ENCODE measurements at regions not wholly inside any gene's neighbourhood (a gene's known extent, or its start where the extent isn't known, plus 50 kb on each side); places are given as distances from the start of the nearest gene placed in this dataset.

DNA sequence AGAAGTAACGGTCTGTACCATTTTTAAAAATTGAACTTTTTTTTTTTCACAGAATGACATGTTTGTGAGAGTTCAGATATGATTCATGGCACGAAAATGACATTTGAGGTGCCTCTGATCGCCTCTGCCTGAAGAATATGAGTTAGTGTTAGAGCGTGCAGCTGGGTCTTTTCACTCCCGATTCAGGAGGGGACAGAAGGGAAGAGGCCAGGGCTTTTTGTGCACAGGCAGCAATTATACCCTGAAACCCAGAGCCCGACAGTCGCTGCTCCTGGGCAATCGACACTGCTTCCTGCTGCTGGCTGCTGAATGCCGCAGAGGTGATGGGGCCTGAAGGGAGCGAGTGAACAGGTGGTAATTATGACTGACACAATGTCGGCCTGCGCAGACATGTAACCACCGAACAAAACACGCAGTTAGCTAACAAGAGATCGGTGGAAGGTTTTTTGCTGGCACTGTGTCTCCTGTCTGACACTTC is 652.0 kb upstream of the NOX3 start:
- DNase-seq: peak; percentile 83

DNA sequence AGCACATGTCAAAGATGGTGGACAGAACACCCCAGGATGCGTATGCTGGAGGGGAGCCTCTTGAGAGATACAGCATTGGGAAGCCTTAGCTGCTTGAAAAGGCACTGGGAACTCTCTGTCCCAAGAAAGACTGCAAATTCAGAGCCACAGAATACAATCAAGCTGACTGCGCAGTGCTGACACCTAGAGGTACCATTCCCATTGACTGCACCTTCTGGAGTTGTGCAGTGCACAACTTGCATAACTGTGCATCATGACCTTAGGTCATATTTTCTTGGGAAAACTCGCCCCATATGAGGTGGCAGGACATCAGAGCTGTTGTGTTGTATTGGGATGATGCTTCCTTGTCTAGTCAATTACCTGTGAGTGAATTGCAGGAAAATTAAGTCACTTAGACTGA is 646.5 kb upstream of the NOX3 start:
- DNase-seq: peak; percentile 14

GRCh38 chr6:156098839-156099238 is 643.2 kb upstream of the NOX3 start:
- DNase-seq: no peak

DNA sequence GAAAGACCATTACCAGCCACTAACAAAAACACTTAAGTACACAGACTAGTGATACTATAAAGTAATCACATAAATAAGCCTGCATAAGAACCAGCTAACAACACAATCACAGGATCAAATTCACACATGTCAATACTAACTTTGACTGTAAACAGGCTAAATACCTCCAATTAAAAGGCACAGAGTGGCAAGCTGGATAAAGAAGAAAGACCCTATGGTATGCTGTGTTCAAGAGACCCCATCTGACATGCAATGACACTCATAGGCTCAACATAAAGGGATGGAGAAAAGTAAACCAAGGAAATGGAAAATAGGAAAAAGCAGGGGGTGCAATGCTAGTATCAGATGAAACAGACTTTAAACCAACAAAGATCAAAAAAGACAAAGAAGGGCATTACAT is 631.8 kb upstream of the NOX3 start:
- no peak for DNase-seq

DNA sequence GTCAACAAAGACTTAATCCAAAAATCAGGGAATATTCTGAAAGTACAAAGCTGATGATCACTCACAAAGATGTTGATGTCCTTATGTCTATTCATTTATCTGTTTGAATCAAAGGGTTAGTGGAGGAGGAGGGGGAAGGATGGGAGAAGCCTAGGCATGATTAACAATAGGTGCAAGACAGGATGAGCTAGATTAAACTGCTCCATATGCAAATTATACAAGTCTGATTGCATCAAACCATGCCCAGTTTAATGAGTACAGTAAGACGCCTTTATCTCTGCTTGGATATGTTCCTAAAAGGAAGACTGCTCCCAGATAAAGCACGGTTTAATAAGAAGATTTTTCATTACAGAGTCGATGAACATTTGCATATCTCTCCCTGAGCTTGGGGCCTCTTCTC is 626.4 kb upstream of the NOX3 start:
- DNase-seq: no peak

GRCh38 chr6:156080371-156080770 is 624.7 kb upstream of the NOX3 start:
- no peak for DNase-seq

DNA sequence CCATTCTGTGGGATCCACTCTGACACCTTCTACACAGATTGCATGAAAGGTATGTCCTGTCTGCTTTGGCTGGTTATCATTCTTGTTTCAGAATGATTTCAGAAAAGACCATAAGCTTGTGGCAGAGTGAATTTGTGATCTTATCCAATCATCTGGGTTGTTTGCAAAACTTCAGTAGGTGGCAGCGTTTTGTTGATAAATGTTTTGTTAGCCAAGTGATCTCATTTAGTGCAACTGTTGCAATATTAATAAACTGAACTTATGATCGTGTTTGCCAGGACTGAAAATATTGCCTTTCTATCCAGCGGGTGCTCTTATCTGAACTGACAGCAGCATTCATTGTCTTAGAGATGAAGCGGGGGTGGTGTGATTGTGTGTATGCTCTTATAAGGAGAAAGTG is 613.2 kb upstream of the NOX3 start:
- peak; percentile 12 for DNase-seq

- no peak for DNase-seq
Observed at GRCh38 chr6:156065849-156066248, 610.2 kb upstream of the NOX3 start.

DNA sequence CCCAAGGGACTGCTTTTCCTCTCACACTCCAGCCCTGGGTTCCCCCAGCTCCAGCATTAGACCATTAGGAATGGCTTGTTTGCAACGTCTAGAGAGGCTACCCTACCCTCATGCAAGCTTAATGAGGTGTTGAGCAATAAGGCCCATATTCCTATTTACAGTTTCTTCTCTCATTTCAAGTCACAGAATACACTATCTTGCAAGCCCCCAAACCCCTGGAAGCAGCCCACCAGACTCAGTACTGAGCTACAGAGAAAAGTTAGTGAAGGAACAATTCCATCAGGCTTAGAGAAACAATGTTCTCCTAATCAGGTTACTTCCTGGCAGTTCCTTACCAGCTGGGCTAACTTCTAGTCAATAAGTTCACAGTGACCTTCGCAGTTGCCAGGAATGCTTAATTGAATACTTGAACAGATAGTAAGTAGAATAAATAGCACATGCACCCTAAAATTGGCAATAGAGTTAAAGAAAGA is 606.5 kb upstream of the NOX3 start:
- no peak for DNase-seq

DNA sequence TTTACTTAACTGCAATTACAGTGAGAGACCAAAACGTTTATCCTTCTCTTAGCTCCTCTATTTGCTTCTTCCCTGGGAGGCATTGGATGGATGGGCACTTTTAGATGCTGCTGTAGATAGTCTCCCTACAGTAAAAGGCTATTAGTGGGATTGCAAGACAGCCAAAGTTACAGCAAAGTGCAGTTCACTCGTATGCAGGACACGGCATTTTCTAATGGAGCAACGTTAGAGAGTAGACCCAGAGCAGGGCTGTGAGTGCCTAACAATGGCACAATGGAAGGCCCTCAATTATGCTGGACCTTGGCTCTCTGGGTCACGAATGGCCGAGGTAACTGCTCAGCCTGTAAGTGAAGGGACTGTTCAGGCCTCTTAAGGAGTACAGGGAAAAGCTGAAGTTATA is 605.8 kb upstream of the NOX3 start:
- DNase-seq: no peak

GRCh38 chr6:156060013-156060412 is 604.4 kb upstream of the NOX3 start:
- no peak for DNase-seq

- no peak for DNase-seq
Observed at GRCh38 chr6:156058356-156058755, 602.7 kb upstream of the NOX3 start.

DNA sequence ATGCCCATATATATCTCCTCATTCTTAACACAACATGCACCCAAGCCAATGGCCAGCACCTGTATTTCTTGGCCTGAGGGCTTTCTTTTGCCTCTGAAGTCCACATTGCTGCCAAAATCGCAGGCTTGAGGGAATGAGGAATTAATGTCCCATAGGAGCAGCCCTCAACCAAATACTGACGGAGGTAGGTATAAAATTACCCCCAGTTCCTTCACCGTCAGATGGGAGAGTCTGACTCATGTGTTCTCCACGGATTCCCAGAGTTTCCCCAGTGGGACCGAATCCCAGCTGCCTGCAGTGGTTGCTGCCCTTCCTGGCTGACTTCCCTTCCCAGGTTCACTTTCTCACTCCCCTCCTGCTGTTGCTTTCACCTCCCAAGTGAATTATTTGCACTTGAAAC is 602.2 kb upstream of the NOX3 start:
- DNase-seq: no peak

DNA sequence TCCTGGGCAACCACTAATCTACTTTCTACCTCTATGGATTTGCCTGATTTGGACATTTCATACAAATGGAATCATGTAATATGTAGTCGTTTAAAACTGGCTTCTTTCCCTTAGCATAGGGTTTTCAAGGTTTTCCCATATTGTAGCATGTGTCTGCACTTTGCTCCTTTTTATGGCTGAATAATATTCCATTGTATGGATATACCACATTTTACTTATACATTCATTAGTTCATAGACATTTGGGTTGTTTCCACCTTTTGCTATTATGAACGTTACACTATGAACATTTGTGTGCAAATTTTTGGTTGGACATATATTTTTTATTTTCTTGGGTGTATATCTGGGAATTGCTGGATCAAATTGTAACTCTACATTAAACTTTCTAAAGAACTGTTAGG is 600.4 kb upstream of the NOX3 start:
- no peak for DNase-seq

DNA sequence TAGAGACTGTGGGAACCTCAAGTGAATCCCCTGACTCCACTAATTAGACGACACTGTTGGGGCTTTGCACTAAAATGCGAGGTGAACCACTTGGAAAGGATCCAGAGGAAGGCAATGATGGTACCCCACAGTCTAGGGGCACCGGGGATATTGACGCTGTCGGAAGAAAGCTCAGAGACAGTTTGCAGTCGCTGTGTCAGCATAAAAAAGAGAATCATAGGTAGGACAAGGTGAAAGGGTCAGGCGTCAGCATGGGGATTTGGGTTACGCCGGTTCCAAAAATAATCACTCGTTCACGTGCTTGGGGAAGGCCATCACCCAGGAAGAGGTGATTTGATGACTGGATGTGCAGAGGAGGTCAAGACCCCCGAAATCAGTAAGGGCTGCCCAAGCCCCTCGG is 598.0 kb upstream of the NOX3 start:
- no peak for DNase-seq

- DNase-seq: no peak
Observed at GRCh38 chr6:156046841-156047449, 591.3 kb upstream of the NOX3 start.

GRCh38 chr6:156046268-156046665 is 590.6 kb upstream of the NOX3 start:
- no peak for DNase-seq

DNA sequence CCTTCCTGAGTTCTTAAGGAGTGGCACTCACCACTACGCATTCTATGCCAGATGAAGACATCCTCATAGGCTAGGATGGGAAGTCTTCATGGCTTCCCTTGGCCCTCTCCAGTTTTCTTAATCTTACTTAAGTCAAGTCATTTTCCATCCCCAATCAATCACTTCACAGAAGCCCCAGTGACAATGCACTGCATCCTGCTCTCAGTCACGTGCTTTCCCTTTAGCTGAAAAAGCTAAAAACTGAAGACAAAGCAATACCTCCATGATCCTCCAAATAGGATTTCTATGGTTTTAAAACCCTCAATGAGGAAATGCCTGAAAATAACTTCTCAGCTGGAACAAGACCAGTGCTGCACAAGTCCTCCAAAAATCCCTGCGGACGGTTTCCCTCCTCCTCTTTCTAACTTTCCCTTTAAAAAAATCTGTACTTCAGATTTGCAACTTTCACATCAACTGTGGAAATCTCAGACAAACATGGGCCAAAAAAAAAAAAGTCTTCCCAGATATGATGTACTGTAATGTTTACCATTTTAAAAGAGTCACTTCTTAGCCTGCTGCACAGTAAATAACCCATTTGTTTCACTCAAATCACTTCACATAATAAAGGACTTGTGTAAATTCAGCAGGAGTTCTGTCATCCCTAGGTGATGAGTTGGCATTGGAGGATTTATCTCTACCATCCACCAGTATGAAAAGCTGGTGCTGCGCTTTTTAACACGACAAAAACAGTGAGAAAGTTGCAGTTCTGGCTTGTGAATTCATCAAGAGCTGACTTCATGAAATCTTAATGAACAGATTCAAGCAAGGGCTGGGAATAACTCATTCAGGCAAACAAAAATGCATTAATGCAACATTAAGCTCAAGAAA is 590.0 kb upstream of the NOX3 start:
- DNase-seq: no peak

DNA sequence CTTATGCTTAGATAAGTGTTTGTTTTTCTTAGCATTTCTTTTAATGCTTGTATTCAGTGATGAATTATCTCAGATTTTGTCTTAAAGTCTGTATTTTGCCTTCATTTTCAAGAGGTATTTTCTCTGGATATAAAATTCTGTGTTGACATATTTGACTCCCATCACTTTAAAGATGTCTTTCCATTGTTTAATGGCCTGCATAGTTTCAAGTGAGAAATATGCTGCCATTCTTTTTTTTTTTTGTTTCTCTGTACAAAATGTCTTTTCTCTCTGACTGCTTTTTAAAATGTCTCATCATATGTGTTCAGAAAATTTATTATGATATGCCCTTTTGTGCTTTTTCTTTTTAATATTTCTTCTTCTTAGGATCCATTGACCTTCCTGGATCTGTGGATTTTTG is 578.0 kb upstream of the NOX3 start:
- DNase-seq: no peak

DNA sequence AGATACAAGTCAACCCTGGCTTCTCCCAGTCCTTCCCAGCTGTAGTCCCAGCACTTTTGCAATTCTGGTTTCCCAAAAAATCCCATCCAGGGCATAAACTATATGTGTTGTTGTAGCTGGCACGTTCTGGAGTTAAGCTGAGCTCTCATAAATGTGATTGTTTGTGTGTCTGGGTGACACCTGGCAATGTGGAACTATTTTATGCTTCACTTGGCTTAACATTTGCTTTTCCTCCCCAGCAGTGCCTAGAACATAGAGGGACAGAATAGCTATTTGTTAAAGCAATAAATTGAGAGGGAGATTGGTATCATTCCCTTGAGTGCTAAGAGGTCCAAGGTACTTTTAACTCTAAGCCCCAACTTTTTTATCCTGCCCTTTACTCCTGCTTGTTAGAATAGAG is 575.9 kb upstream of the NOX3 start:
- no peak for DNase-seq

GRCh38 chr6:156030053-156030452 is 574.4 kb upstream of the NOX3 start:
- no peak for DNase-seq

GRCh38 chr6:156029286-156029985 is 573.8 kb upstream of the NOX3 start:
- no peak for DNase-seq

- peak; percentile 98 for DNase-seq
Observed at GRCh38 chr6:156028335-156029131, 572.9 kb upstream of the NOX3 start.

All from NCI-H146 (cell line).